Thyroid gland (tissue), 4 donors: ENCODE measurements at regions not wholly inside any gene's neighbourhood (a gene's known extent, or its start where the extent isn't known, plus 50 kb on each side); places are given as distances from the start of the nearest gene placed in this dataset.

ENCODE experiments used
- CTCF ChIP-seq, 6 experiments: fragments of 200-600 bp in 3 of 6; fragments of 450-650 bp in 3 of 6; sonication (generic) in 3 of 6; IDR thresholded peaks; one replicate each; pipeline ENCODE4 v1.5.1; 2016 to 2019; ENCODE audit warnings: antibody characterized with exemption in 6 of 6, mild to moderate bottlenecking in 2 of 6, inconsistent platforms in 1 of 6, moderate library complexity in 1 of 6
- POLR2A ChIP-seq, 2 donors: fragments of 450-650 bp; IDR thresholded peaks; one replicate each; pipeline ENCODE4 v1.6.1; 2017; ENCODE audit warnings: antibody characterized with exemption in 2 of 2, mild to moderate bottlenecking in 2 of 2, moderate library complexity in 1 of 2

- TF ChIP-seq CTCF (IDR thresholded peaks at IDR 0.05) = no peak
- no peak for TF ChIP-seq POLR2A (IDR thresholded peaks at IDR 0.05)
Measured at GRCh38 chrX:140273921-140274320, 230.9 kb downstream of the SOX3 start.
